NB4 (cell line): ENCODE measurements at regions not wholly inside any gene's neighbourhood (a gene's known extent, or its start where the extent isn't known, plus 50 kb on each side); places are given as distances from the start of the nearest gene placed in this dataset.

ENCODE experiments used
- CTCF ChIP-seq: IDR thresholded peaks from one replicate; pipeline ENCODE4 v1.5.1; 2012; ENCODE audit warnings: low read depth, low read length
- POLR2A ChIP-seq: IDR thresholded peaks from 2 replicates; pipeline ENCODE4 v1.6.1; 2011; ENCODE audit warnings: mild to moderate bottlenecking; ENCODE audit not compliant: insufficient read length; ENCODE audit errors: extremely low read depth

GRCh38 chr1:88566615-88567387 is 117.3 kb upstream of the PKN2 start:
- TF ChIP-seq CTCF = no peak
- no peak for TF ChIP-seq POLR2A
